ENCODE measurements at regions not wholly inside any gene's neighbourhood (a gene's known extent, or its start where the extent isn't known, plus 50 kb on each side); places are given as distances from the start of the nearest gene placed in this dataset.
A peak's percentile ranks its signal among the peaks of the same experiment; 100 is the strongest.

GRCh38 chr4:32987111-32987510, 2266.9 kb downstream of the PCDH7 start:
- Histone ChIP-seq H3K79me1 (replicated peaks; ENCODE audit: low read length, poor library complexity, severe bottlenecking) (no peaks in the 10 kb centered on the region), H3K27me3 (ENCODE audit: control insufficient read depth in 1 of 2, insufficient read depth in 1 of 2, low read length in 2 of 2) (no peaks in the 10 kb centered on the region), H2AFZ (ENCODE audit: low read depth, low read length) (no peak overlapping the region), H3K36me3 (ENCODE audit: control insufficient read depth in 1 of 2, insufficient read depth in 2 of 2, low read depth in 1 of 2, low read length in 2 of 2) (no peaks in the 10 kb centered on the region), H2BK15ac (ENCODE audit: low read depth, poor library complexity, severe bottlenecking) (no peak overlapping the region), H2BK120ac (ENCODE audit: low read depth, low read length) (no peak overlapping the region), H3K4me3 (ENCODE audit: insufficient read depth in 1 of 2, low read depth in 1 of 2, low read length in 2 of 2) (no peak overlapping the region), H2BK12ac (ENCODE audit: low read length in 2 of 2) (no peak overlapping the region), H4K91ac (ENCODE audit: low read length) (no peak overlapping the region), H3K23ac (ENCODE audit: low read length in 2 of 2) (no peak overlapping the region), H3K27ac (ENCODE audit: low read length, poor library complexity, severe bottlenecking) (no peak overlapping the region), H3K4ac (ENCODE audit: low read depth in 1 of 2, low read length in 2 of 2) (no peak overlapping the region), H3K4me2 (ENCODE audit: low read length, poor library complexity, severe bottlenecking) (no peak overlapping the region), H3K9ac (ENCODE audit: low read length) (no peak overlapping the region), H4K8ac (ENCODE audit: low read length) (no peak overlapping the region), H2AK5ac (ENCODE audit: low read length, severe bottlenecking) (no peak overlapping the region), H3K9me3 (ENCODE audit: control insufficient read depth, low read length) (no peaks in the 10 kb centered on the region), H3K14ac (ENCODE audit: low read length in 2 of 2) (no peak overlapping the region), H3K18ac (ENCODE audit: low read depth in 1 of 2, low read length in 2 of 2) (no peak overlapping the region), H3K4me1 (ENCODE audit: control insufficient read depth, insufficient read depth, low read depth, low read length) (no peaks in the 10 kb centered on the region), H2BK5ac (ENCODE audit: low read depth, low read length, poor library complexity, severe bottlenecking) (no peak overlapping the region)
- DNase-seq, result peak; percentile 15
- WGBS, result 90% methylated on average over 2 of the region's 2 CpGs

GRCh38 chr4:32988165-32988811, 2268.1 kb downstream of the PCDH7 start:
- no peak overlapping the region for H2BK15ac ChIP-seq (ENCODE audit: low read depth, poor library complexity, severe bottlenecking)
- no peak overlapping the region for H3K4me2 ChIP-seq (ENCODE audit: low read length, poor library complexity, severe bottlenecking)
- H3K79me1 ChIP-seq (replicated peaks; ENCODE audit: low read length, poor library complexity, severe bottlenecking), result no peaks in the 10 kb centered on the region
- no peaks in the 10 kb centered on the region for H3K4me1 ChIP-seq (ENCODE audit: control insufficient read depth, insufficient read depth, low read depth, low read length)
- H2BK5ac ChIP-seq (ENCODE audit: low read depth, low read length, poor library complexity, severe bottlenecking), result no peak overlapping the region
- 71% methylated on average over 1 of the region's 2 CpGs for WGBS
- H3K9ac ChIP-seq (ENCODE audit: low read length), result no peak overlapping the region
- H3K36me3 ChIP-seq (ENCODE audit: control insufficient read depth in 1 of 2, insufficient read depth in 2 of 2, low read depth in 1 of 2, low read length in 2 of 2), result no peaks in the 10 kb centered on the region
- H3K23ac ChIP-seq (ENCODE audit: low read length in 2 of 2), result no peak overlapping the region
- no peaks in the 10 kb centered on the region for H3K9me3 ChIP-seq (ENCODE audit: control insufficient read depth, low read length)
- no peak overlapping the region for H3K27ac ChIP-seq (ENCODE audit: low read length, poor library complexity, severe bottlenecking)
- H2AK5ac ChIP-seq (ENCODE audit: low read length, severe bottlenecking), result no peak overlapping the region
- H4K91ac ChIP-seq (ENCODE audit: low read length), result no peak overlapping the region
- no peak overlapping the region for H2AFZ ChIP-seq (ENCODE audit: low read depth, low read length)
- H3K4me3 ChIP-seq (ENCODE audit: insufficient read depth in 1 of 2, low read depth in 1 of 2, low read length in 2 of 2), result no peak overlapping the region
- no peak for DNase-seq
- H3K4ac ChIP-seq (ENCODE audit: low read depth in 1 of 2, low read length in 2 of 2), result no peak overlapping the region
- no peak overlapping the region for H3K18ac ChIP-seq (ENCODE audit: low read depth in 1 of 2, low read length in 2 of 2)
- H3K14ac ChIP-seq (ENCODE audit: low read length in 2 of 2), result no peak overlapping the region
- no peak overlapping the region for H4K8ac ChIP-seq (ENCODE audit: low read length)
- no peak overlapping the region for H2BK120ac ChIP-seq (ENCODE audit: low read depth, low read length)
- no peaks in the 10 kb centered on the region for H3K27me3 ChIP-seq (ENCODE audit: control insufficient read depth in 1 of 2, insufficient read depth in 1 of 2, low read length in 2 of 2)
- no peak overlapping the region for H2BK12ac ChIP-seq (ENCODE audit: low read length in 2 of 2)

GRCh38 chr4:32991663-32992062, 2271.5 kb downstream of the PCDH7 start:
- H2BK15ac ChIP-seq (ENCODE audit: low read depth, poor library complexity, severe bottlenecking), result no peak overlapping the region
- H2AFZ ChIP-seq (ENCODE audit: low read depth, low read length), result no peak overlapping the region
- H3K9ac ChIP-seq (ENCODE audit: low read length), result no peak overlapping the region
- H3K4me1 ChIP-seq (ENCODE audit: control insufficient read depth, insufficient read depth, low read depth, low read length), result no peaks in the 10 kb centered on the region
- no peak overlapping the region for H2BK12ac ChIP-seq (ENCODE audit: low read length in 2 of 2)
- no peaks in the 10 kb centered on the region for H3K27me3 ChIP-seq (ENCODE audit: control insufficient read depth in 1 of 2, insufficient read depth in 1 of 2, low read length in 2 of 2)
- H2BK5ac ChIP-seq (ENCODE audit: low read depth, low read length, poor library complexity, severe bottlenecking), result no peak overlapping the region
- no peak overlapping the region for H3K4ac ChIP-seq (ENCODE audit: low read depth in 1 of 2, low read length in 2 of 2)
- H4K91ac ChIP-seq (ENCODE audit: low read length), result no peak overlapping the region
- no peak overlapping the region for H2AK5ac ChIP-seq (ENCODE audit: low read length, severe bottlenecking)
- H3K14ac ChIP-seq (ENCODE audit: low read length in 2 of 2), result no peak overlapping the region
- no peak overlapping the region for H4K8ac ChIP-seq (ENCODE audit: low read length)
- H3K79me1 ChIP-seq (replicated peaks; ENCODE audit: low read length, poor library complexity, severe bottlenecking), result no peaks in the 10 kb centered on the region
- no peak overlapping the region for H3K18ac ChIP-seq (ENCODE audit: low read depth in 1 of 2, low read length in 2 of 2)
- no peak for DNase-seq
- no peaks in the 10 kb centered on the region for H3K36me3 ChIP-seq (ENCODE audit: control insufficient read depth in 1 of 2, insufficient read depth in 2 of 2, low read depth in 1 of 2, low read length in 2 of 2)
- H3K27ac ChIP-seq (ENCODE audit: low read length, poor library complexity, severe bottlenecking), result no peak overlapping the region
- H2BK120ac ChIP-seq (ENCODE audit: low read depth, low read length), result no peak overlapping the region
- WGBS, result no CpG with 5 or more reads among the region's 1 CpG
- no peak overlapping the region for H3K4me2 ChIP-seq (ENCODE audit: low read length, poor library complexity, severe bottlenecking)
- no peak overlapping the region for H3K4me3 ChIP-seq (ENCODE audit: insufficient read depth in 1 of 2, low read depth in 1 of 2, low read length in 2 of 2)
- H3K9me3 ChIP-seq (ENCODE audit: control insufficient read depth, low read length), result no peaks in the 10 kb centered on the region
- no peak overlapping the region for H3K23ac ChIP-seq (ENCODE audit: low read length in 2 of 2)

- Histone ChIP-seq H3K27me3 (ENCODE audit: control insufficient read depth in 1 of 2, insufficient read depth in 1 of 2, low read length in 2 of 2) (no peaks in the 10 kb centered on the region), H3K18ac (ENCODE audit: low read depth in 1 of 2, low read length in 2 of 2) (no peak overlapping the region), H3K9me3 (ENCODE audit: control insufficient read depth, low read length) (no peaks in the 10 kb centered on the region), H3K4me3 (ENCODE audit: insufficient read depth in 1 of 2, low read depth in 1 of 2, low read length in 2 of 2) (no peak overlapping the region), H3K23ac (ENCODE audit: low read length in 2 of 2) (no peak overlapping the region), H4K8ac (ENCODE audit: low read length) (no peak overlapping the region), H2AFZ (ENCODE audit: low read depth, low read length) (no peak overlapping the region), H3K4me2 (ENCODE audit: low read length, poor library complexity, severe bottlenecking) (no peak overlapping the region), H2BK5ac (ENCODE audit: low read depth, low read length, poor library complexity, severe bottlenecking) (no peak overlapping the region), H3K36me3 (ENCODE audit: control insufficient read depth in 1 of 2, insufficient read depth in 2 of 2, low read depth in 1 of 2, low read length in 2 of 2) (no peaks in the 10 kb centered on the region), H2AK5ac (ENCODE audit: low read length, severe bottlenecking) (no peak overlapping the region), H2BK120ac (ENCODE audit: low read depth, low read length) (no peak overlapping the region), H4K91ac (ENCODE audit: low read length) (no peak overlapping the region), H2BK15ac (ENCODE audit: low read depth, poor library complexity, severe bottlenecking) (no peak overlapping the region), H3K4ac (ENCODE audit: low read depth in 1 of 2, low read length in 2 of 2) (no peak overlapping the region), H3K9ac (ENCODE audit: low read length) (no peak overlapping the region), H3K14ac (ENCODE audit: low read length in 2 of 2) (no peak overlapping the region), H3K27ac (ENCODE audit: low read length, poor library complexity, severe bottlenecking) (no peak overlapping the region), H3K4me1 (ENCODE audit: control insufficient read depth, insufficient read depth, low read depth, low read length) (no peaks in the 10 kb centered on the region), H2BK12ac (ENCODE audit: low read length in 2 of 2) (no peak overlapping the region), H3K79me1 (replicated peaks; ENCODE audit: low read length, poor library complexity, severe bottlenecking) (no peaks in the 10 kb centered on the region)
- 76% methylated on average over 2 of the region's 3 CpGs for WGBS
- DNase-seq, result no peak
Measured at GRCh38 chr4:32994981-32995881, 2275.1 kb downstream of the PCDH7 start.
